ENCODE measurements at regions not wholly inside any gene's neighbourhood (a gene's known extent, or its start where the extent isn't known, plus 50 kb on each side); places are given as distances from the start of the nearest gene placed in this dataset.

GRCh38 chr1:30532621-30533020 lies 190.8 kb downstream of the MATN1 start:
- TF ChIP-seq E2F6 (IDR thresholded peaks at IDR 0.05; ENCODE audit: borderline replicate concordance, low read depth): no peak
- TF ChIP-seq JUNB (IDR thresholded peaks at IDR 0.05): no peak
- no peak for TF ChIP-seq RNF2 (IDR thresholded peaks at IDR 0.05; ENCODE audit: borderline replicate concordance, low read depth)
- TF ChIP-seq RAD21 (conservative IDR thresholded peaks at IDR 0.05 in 1 of 2, IDR thresholded peaks at IDR 0.05 in 1 of 2): no peak
- TF ChIP-seq, protein P1, sequence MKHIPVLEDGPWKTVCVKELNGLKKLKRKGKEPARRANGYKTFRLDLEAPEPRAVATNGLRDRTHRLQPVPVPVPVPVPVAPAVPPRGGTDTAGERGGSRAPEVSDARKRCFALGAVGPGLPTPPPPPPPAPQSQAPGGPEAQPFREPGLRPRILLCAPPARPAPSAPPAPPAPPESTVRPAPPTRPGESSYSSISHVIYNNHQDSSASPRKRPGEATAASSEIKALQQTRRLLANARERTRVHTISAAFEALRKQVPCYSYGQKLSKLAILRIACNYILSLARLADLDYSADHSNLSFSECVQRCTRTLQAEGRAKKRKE (CRISPR knock-in tag; IDR thresholded peaks at IDR 0.05; ENCODE audit: low read depth): no peak
- TF ChIP-seq PHF8 (IDR thresholded peaks at IDR 0.05; ENCODE audit: borderline replicate concordance, low read depth): no peak
- TF ChIP-seq ZC3H11A (IDR thresholded peaks at IDR 0.05): no peak
- no peak for TF ChIP-seq HES2 (IDR thresholded peaks at IDR 0.05)
- no peak for TF ChIP-seq HDAC2 (IDR thresholded peaks at IDR 0.05)
- no peak for TF ChIP-seq BCL3 (IDR thresholded peaks at IDR 0.05)
- no peak for TF ChIP-seq SMC3 (IDR thresholded peaks at IDR 0.05)
- no peak for TF ChIP-seq CEBPB (IDR thresholded peaks at IDR 0.05)
- no peak for TF ChIP-seq HOXB5 (CRISPR knock-in tag; IDR thresholded peaks at IDR 0.05)
- no peak for TF ChIP-seq ZNF302 (CRISPR knock-in tag; IDR thresholded peaks at IDR 0.05)
- TF ChIP-seq RFX5 (IDR thresholded peaks at IDR 0.05): no peak
- ATAC-seq: no peak
- POLR2A ChIA-PET: no interaction called here
- Histone ChIP-seq H3K27ac (no peak overlapping the region), H3K4me3 (no peak overlapping the region), H3K9me3 (no peaks in the 10 kb centered on the region), H3K4me2 (no peak overlapping the region), H3K4me1 (no peaks in the 10 kb centered on the region)
- FAIRE-seq: no peak
- CTCF ChIA-PET: interaction anchor here (1.5 kb wide), 1 partner anchor 21 kb away, joined by 3 read pairs; no protein-coding TSS in a partner anchor
- WGBS (ENCODE audit: missing lambda C conversion rate): 14% methylated on average over 3 of the region's 3 CpGs
- no peak for DNase-seq (ENCODE audit: low read depth in 1 of 2, low spot score in 1 of 2)

DNA sequence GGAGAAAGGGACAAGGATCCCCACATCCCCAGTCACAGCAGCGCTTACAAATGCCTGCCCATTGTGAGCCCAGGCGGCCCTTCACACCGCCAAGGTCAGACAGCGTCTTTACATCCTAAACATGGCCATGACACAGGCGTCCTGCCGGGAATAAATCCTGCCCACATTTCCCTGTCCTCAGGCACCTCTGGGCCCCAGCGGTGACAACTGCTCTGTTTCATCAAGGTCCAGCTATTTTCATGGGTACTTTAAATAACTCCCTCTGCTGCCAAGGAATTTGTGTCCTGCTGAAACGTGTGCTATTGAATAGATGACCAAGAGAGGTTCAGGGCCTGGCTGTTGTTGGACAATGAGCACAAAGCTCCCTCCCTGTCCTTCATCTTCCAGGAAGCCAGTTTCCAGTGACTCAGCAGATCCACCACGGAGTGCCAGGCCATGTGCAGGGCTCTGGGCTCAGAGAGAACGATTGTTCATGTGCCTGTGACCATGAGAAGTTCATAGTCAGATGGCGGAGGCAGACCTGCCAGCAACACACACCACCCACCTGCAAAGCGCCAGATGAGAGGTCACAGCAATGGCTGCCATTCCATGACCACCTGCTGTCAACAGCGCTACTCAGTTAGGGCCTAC lies 195.8 kb downstream of the MATN1 start:
- WGBS (ENCODE audit: missing lambda C conversion rate): 72% methylated on average over 12 of the region's 13 CpGs
- Histone ChIP-seq H3K4me1 (peaks cover 17% of the 10 kb centered on the region; the same call in 2 of the 3 replicates), H3K4me2 (no peak overlapping the region), H3K27ac (peak overlapping the region in 1 of 2 experiments; percentile 69; a peak in 3 of 6 replicates), H3K4me3 (no peak overlapping the region), H3K9me3 (no peaks in the 10 kb centered on the region)
- ATAC-seq (no peak), DNase-seq (ENCODE audit: low read depth in 1 of 2, low spot score in 1 of 2) (no peak), FAIRE-seq (no peak)
- ChIA-PET CTCF (no interaction called here), POLR2A (no interaction called here)
- TF ChIP-seq MAFK (IDR thresholded peaks at IDR 0.05; ENCODE audit: partially characterized antibody): peak; percentile 54
- no peak for TF ChIP-seq FOSB (CRISPR knock-in tag; IDR thresholded peaks at IDR 0.05)

DNA sequence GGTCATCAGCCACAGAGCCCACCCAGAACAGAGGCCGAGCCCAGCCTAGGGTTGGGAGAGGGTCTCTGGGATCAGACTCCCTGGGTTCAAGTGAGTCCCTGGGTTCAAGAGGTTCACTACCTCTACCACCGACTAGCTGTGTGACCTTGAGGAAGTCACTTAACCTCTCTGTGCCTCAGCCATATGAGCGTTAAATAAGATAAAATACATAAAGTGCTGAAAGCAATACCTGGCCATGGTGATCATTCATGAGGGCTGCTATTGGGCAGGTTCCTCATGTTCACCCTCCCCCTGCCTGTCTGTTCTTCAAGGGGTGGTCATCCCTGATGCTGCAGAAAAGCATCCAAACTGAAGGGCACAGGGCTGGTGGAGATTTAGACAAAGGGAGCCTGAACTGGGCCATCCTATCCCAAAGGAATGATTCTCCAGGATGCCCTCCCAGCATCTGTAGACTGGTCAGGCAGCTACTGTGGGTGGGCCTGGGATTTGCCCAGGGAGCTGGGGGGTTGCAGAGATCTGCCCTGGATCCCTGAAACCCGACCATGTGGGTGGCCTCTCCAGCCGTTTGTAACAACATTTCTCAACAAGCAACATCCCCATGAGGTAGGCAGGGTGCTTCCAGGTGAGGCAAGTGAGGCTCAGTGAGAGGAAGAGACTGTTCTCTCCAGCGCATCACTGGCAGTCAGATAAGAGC lies 196.6 kb downstream of the MATN1 start:
- TF ChIP-seq ZFP36 (IDR thresholded peaks at IDR 0.05; ENCODE audit: borderline replicate concordance, partially characterized antibody) (peak; percentile 2), POLR2AphosphoS2 (conservative IDR thresholded peaks at IDR 0.05; ENCODE audit: low read length) (no peak)
- Histone ChIP-seq H3K9me3 (no peaks in the 10 kb centered on the region), H3K4me3 (no peak overlapping the region), H3K4me2 (peak overlapping the region; percentile 43; the same call in 2 of the 3 replicates), H3K4me1 (peaks cover 17% of the 10 kb centered on the region; the same call in 2 of the 3 replicates), H3K27ac (peak overlapping the region in 1 of 2 experiments; percentile 69; a peak in 3 of 6 replicates)
- ChIA-PET POLR2A (no interaction called here), CTCF (interaction anchor here (0.5 kb wide), 1 partner anchor 335 kb away, joined by 4 read pairs; no protein-coding TSS in a partner anchor)
- no peak for FAIRE-seq
- DNase-seq (ENCODE audit: low read depth in 1 of 2, low spot score in 1 of 2): no peak
- ATAC-seq: no peak
- WGBS (ENCODE audit: missing lambda C conversion rate): 65% methylated on average over 6 of the region's 6 CpGs
